ENCODE measurements at regions not wholly inside any gene's neighbourhood (a gene's known extent, or its start where the extent isn't known, plus 50 kb on each side); places are given as distances from the start of the nearest gene placed in this dataset.
"Not testable (repeated sequence)": the region's sequence is repeated elsewhere in the genome, so short reads cannot be mapped to it uniquely, and the experiment has no call there.

GRCh38 chr21:6027497-6027896 lies 4493.9 kb upstream of the TPTE start:
- DNase-seq; H3K9ac ChIP-seq (ENCODE audit: insufficient read depth, low read length, poor library complexity, severe bottlenecking); intact Hi-C loops (cut with micrococcal nuclease); H3K27ac Mint-ChIP-seq; H3K4me1 ChIP-seq (ENCODE audit: control insufficient read depth in 1 of 2, insufficient read depth in 2 of 2, low read length in 2 of 2); H3K27me3 Mint-ChIP-seq (ENCODE audit: low read depth in 3 of 3); H3K4me3 ChIP-seq (replicated peaks in 1 of 3; ENCODE audit: low read depth in 2 of 3, low read length in 3 of 3); H3K4me3 Mint-ChIP-seq; H3K36me3 Mint-ChIP-seq; H3K36me3 ChIP-seq (replicated peaks in 1 of 2; ENCODE audit: control insufficient read depth in 1 of 2, insufficient read depth in 2 of 2, low read length in 2 of 2); H3K79me2 ChIP-seq (ENCODE audit: insufficient read depth, low read length); H3K4me1 Mint-ChIP-seq; H3K27ac ChIP-seq (ENCODE audit: low read depth in 1 of 2, low read length in 2 of 2); H3K9me3 ChIP-seq (replicated peaks in 1 of 2; ENCODE audit: control insufficient read depth in 1 of 2, insufficient read depth in 1 of 2, low read length in 2 of 2); H4K20me1 ChIP-seq (ENCODE audit: insufficient read depth, low read length); H2AFZ ChIP-seq (ENCODE audit: insufficient read depth, low read depth, low read length, poor library complexity, severe bottlenecking); H3K27me3 ChIP-seq (ENCODE audit: control insufficient read depth in 2 of 2, insufficient read depth in 2 of 2, low read length in 2 of 2); H3K9me3 Mint-ChIP-seq; H3K4me2 ChIP-seq (replicated peaks; ENCODE audit: extremely low read depth, low read length, poor library complexity, severe bottlenecking): not testable (repeated sequence)
- no CpG with 5 or more reads among the region's 3 CpGs for WGBS (ENCODE audit: insufficient coverage)

- WGBS (ENCODE audit: insufficient coverage) = no CpG with 5 or more reads among the region's 14 CpGs
- H3K27me3 Mint-ChIP-seq (ENCODE audit: low read depth in 3 of 3); DNase-seq; H2AFZ ChIP-seq (ENCODE audit: insufficient read depth, low read depth, low read length, poor library complexity, severe bottlenecking); H3K4me1 Mint-ChIP-seq; H3K36me3 Mint-ChIP-seq; H3K4me3 ChIP-seq (replicated peaks in 1 of 3; ENCODE audit: low read depth in 2 of 3, low read length in 3 of 3); H3K4me1 ChIP-seq (ENCODE audit: control insufficient read depth in 1 of 2, insufficient read depth in 2 of 2, low read length in 2 of 2); H3K27ac Mint-ChIP-seq; H3K9me3 ChIP-seq (replicated peaks in 1 of 2; ENCODE audit: control insufficient read depth in 1 of 2, insufficient read depth in 1 of 2, low read length in 2 of 2); H3K27me3 ChIP-seq (ENCODE audit: control insufficient read depth in 2 of 2, insufficient read depth in 2 of 2, low read length in 2 of 2); intact Hi-C loops (cut with micrococcal nuclease); H3K79me2 ChIP-seq (ENCODE audit: insufficient read depth, low read length); H3K9ac ChIP-seq (ENCODE audit: insufficient read depth, low read length, poor library complexity, severe bottlenecking); H4K20me1 ChIP-seq (ENCODE audit: insufficient read depth, low read length); H3K27ac ChIP-seq (ENCODE audit: low read depth in 1 of 2, low read length in 2 of 2); H3K4me3 Mint-ChIP-seq; H3K4me2 ChIP-seq (replicated peaks; ENCODE audit: extremely low read depth, low read length, poor library complexity, severe bottlenecking); H3K36me3 ChIP-seq (replicated peaks in 1 of 2; ENCODE audit: control insufficient read depth in 1 of 2, insufficient read depth in 2 of 2, low read length in 2 of 2); H3K9me3 Mint-ChIP-seq: not testable (repeated sequence)
These were observed 4487.2 kb upstream of the TPTE start for GRCh38 chr21:6034124-6034678.

- H3K9me3 ChIP-seq (replicated peaks in 1 of 2; ENCODE audit: control insufficient read depth in 1 of 2, insufficient read depth in 1 of 2, low read length in 2 of 2); H3K27ac Mint-ChIP-seq; H3K27me3 Mint-ChIP-seq (ENCODE audit: low read depth in 3 of 3); H4K20me1 ChIP-seq (ENCODE audit: insufficient read depth, low read length); H3K79me2 ChIP-seq (ENCODE audit: insufficient read depth, low read length); H3K4me1 ChIP-seq (ENCODE audit: control insufficient read depth in 1 of 2, insufficient read depth in 2 of 2, low read length in 2 of 2); H3K27ac ChIP-seq (ENCODE audit: low read depth in 1 of 2, low read length in 2 of 2); H3K4me3 Mint-ChIP-seq; H3K36me3 ChIP-seq (replicated peaks in 1 of 2; ENCODE audit: control insufficient read depth in 1 of 2, insufficient read depth in 2 of 2, low read length in 2 of 2); H3K9ac ChIP-seq (ENCODE audit: insufficient read depth, low read length, poor library complexity, severe bottlenecking); intact Hi-C loops (cut with micrococcal nuclease); H3K27me3 ChIP-seq (ENCODE audit: control insufficient read depth in 2 of 2, insufficient read depth in 2 of 2, low read length in 2 of 2); DNase-seq; H3K4me3 ChIP-seq (replicated peaks in 1 of 3; ENCODE audit: low read depth in 2 of 3, low read length in 3 of 3); H3K4me1 Mint-ChIP-seq; H3K9me3 Mint-ChIP-seq; H3K36me3 Mint-ChIP-seq; H3K4me2 ChIP-seq (replicated peaks; ENCODE audit: extremely low read depth, low read length, poor library complexity, severe bottlenecking); H2AFZ ChIP-seq (ENCODE audit: insufficient read depth, low read depth, low read length, poor library complexity, severe bottlenecking): not testable (repeated sequence)
- no CpG with 5 or more reads among the region's 15 CpGs for WGBS (ENCODE audit: insufficient coverage)
These were observed 4486.4 kb upstream of the TPTE start for GRCh38 chr21:6034820-6035473.

GRCh38 chr21:6035474-6036155 lies 4485.8 kb upstream of the TPTE start:
- H3K27ac ChIP-seq (ENCODE audit: low read depth in 1 of 2, low read length in 2 of 2); H3K4me2 ChIP-seq (replicated peaks; ENCODE audit: extremely low read depth, low read length, poor library complexity, severe bottlenecking); H3K9me3 Mint-ChIP-seq; H2AFZ ChIP-seq (ENCODE audit: insufficient read depth, low read depth, low read length, poor library complexity, severe bottlenecking); H3K27ac Mint-ChIP-seq; H3K27me3 ChIP-seq (ENCODE audit: control insufficient read depth in 2 of 2, insufficient read depth in 2 of 2, low read length in 2 of 2); H3K36me3 ChIP-seq (replicated peaks in 1 of 2; ENCODE audit: control insufficient read depth in 1 of 2, insufficient read depth in 2 of 2, low read length in 2 of 2); H3K4me1 Mint-ChIP-seq; H3K9me3 ChIP-seq (replicated peaks in 1 of 2; ENCODE audit: control insufficient read depth in 1 of 2, insufficient read depth in 1 of 2, low read length in 2 of 2); H4K20me1 ChIP-seq (ENCODE audit: insufficient read depth, low read length); H3K4me1 ChIP-seq (ENCODE audit: control insufficient read depth in 1 of 2, insufficient read depth in 2 of 2, low read length in 2 of 2); H3K36me3 Mint-ChIP-seq; H3K4me3 ChIP-seq (replicated peaks in 1 of 3; ENCODE audit: low read depth in 2 of 3, low read length in 3 of 3); H3K9ac ChIP-seq (ENCODE audit: insufficient read depth, low read length, poor library complexity, severe bottlenecking); H3K79me2 ChIP-seq (ENCODE audit: insufficient read depth, low read length); DNase-seq; H3K27me3 Mint-ChIP-seq (ENCODE audit: low read depth in 3 of 3); intact Hi-C loops (cut with micrococcal nuclease); H3K4me3 Mint-ChIP-seq: not testable (repeated sequence)
- no CpG with 5 or more reads among the region's 22 CpGs for WGBS (ENCODE audit: insufficient coverage)
